ENCODE measurements at regions not wholly inside any gene's neighbourhood (a gene's known extent, or its start where the extent isn't known, plus 50 kb on each side); places are given as distances from the start of the nearest gene placed in this dataset.

DNA sequence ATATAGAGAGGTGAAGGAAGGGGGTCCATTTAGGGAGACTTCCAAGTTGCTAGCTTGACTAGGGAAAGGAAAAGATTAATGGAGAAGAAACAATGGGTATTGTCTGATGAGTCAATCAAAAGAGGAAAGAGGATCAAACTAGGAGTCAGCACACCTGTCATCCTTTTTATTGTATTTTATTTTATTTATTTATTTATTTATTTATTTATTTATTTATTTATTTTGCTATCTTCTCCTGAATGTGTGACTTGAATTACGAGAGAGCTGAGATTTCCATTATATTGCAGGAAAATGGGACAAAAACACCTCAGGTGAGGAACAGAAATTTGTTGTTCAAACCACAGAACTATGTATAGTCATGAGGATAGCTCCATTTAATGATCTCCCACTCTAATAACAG lies 58.9 kb downstream of the NUDT11 start:
- DNase-seq: no peak
- Histone ChIP-seq H3K4me1 (ENCODE audit: control insufficient read depth, insufficient read depth, low read length) (no peaks in the 10 kb centered on the region), H3K9me3 (replicated peaks; ENCODE audit: control insufficient read depth, low read depth, low read length) (no peaks in the 10 kb centered on the region), H3K27me3 (ENCODE audit: control insufficient read depth, insufficient read depth, low read length) (peaks cover 10% of the 10 kb centered on the region), H3K36me3 (ENCODE audit: control insufficient read depth, insufficient read depth, low read length) (no peaks in the 10 kb centered on the region), H3K4me3 (ENCODE audit: low read length) (no peak overlapping the region), H3K27ac (ENCODE audit: low read length) (no peak overlapping the region)
- WGBS (ENCODE audit: insufficient coverage): no CpG with 5 or more reads among the region's 1 CpG

DNA sequence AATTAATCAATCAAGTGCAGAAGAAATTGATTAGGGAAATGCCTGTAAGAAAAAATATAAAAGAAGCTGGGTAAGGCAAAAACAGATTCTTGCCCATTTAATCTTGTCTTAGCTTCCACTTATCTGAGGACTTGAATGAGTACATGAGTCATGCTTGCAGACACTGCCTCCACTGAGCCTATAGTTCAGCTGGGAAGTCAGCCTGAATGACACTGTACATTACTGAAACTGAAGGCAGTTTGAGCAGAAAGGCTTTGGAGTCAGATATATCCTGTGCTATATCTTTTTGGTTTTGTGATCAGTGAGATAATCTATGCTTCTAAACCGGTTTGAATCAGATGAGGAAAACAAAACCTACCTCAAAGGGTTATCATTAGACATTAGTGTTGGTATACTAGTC lies 61.3 kb downstream of the NUDT11 start:
- WGBS (ENCODE audit: insufficient coverage): no CpG with 5 or more reads among the region's 1 CpG
- DNase-seq: no peak
- H3K27me3 ChIP-seq (ENCODE audit: control insufficient read depth, insufficient read depth, low read length): peaks cover 2% of the 10 kb centered on the region
- no peak overlapping the region for H3K4me3 ChIP-seq (ENCODE audit: low read length)
- H3K9me3 ChIP-seq (replicated peaks; ENCODE audit: control insufficient read depth, low read depth, low read length): no peaks in the 10 kb centered on the region
- H3K4me1 ChIP-seq (ENCODE audit: control insufficient read depth, insufficient read depth, low read length): no peaks in the 10 kb centered on the region
- H3K36me3 ChIP-seq (ENCODE audit: control insufficient read depth, insufficient read depth, low read length): no peaks in the 10 kb centered on the region
- H3K27ac ChIP-seq (ENCODE audit: low read length): no peak overlapping the region

DNA sequence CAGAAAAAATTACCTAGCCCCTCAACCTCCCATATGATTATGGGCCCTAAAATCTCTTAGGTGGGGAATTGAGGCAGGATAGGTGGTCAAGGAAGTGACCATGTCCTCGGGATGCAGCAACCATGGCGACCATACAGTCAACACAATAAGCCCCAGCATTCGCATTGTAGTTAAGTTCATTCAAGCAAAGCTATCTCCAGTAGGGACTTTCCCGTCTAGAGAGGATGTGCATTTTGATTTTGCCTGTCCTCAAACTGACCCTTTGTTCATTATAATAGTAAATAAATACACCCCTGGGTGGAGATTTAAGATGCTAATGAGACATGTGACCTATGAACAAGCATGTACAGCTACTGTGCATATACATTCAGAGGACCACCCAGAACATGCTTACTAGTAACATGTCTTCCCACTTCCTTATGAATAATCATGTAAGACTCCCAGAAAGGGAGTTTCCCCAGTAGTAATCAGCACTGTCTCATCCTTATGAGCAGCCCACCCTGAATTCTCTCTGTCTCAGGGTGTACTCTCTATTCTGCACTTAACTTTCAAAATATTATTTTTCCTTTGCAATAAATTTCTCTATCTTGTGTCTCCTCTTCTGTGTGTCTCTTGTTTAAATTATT lies 74.3 kb downstream of the NUDT11 start:
- no peaks in the 10 kb centered on the region for H3K4me1 ChIP-seq (ENCODE audit: control insufficient read depth, insufficient read depth, low read length)
- no CpG with 5 or more reads among the region's 4 CpGs for WGBS (ENCODE audit: insufficient coverage)
- DNase-seq: no peak
- H3K36me3 ChIP-seq (ENCODE audit: control insufficient read depth, insufficient read depth, low read length): no peaks in the 10 kb centered on the region
- H3K4me3 ChIP-seq (ENCODE audit: low read length): no peak overlapping the region
- no peaks in the 10 kb centered on the region for H3K9me3 ChIP-seq (replicated peaks; ENCODE audit: control insufficient read depth, low read depth, low read length)
- H3K27ac ChIP-seq (ENCODE audit: low read length): no peak overlapping the region
- H3K27me3 ChIP-seq (ENCODE audit: control insufficient read depth, insufficient read depth, low read length): peaks cover 10% of the 10 kb centered on the region

DNA sequence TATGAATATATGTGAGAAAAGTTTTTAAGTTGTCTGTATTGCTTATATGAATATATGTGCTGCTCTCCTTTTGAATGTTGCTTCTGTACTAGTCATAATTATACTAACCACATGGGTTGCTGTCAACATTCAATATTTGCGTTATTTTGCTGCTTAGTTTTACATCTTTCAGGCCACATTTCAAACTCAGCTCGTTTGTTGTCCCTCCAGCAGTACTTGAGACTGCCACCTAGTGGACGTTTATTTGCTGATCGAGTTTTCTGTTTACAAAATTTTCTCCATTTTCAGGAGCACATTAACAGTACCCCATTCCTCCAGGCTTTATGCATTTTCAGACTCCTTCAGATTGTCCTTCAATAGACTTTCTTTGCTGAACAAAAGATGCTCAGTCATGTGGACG lies 75.8 kb downstream of the NUDT11 start:
- peaks cover 15% of the 10 kb centered on the region for H3K27me3 ChIP-seq (ENCODE audit: control insufficient read depth, insufficient read depth, low read length)
- DNase-seq: peak; percentile 57
- WGBS (ENCODE audit: insufficient coverage): 0% methylated on average over 3 of the region's 5 CpGs
- no peaks in the 10 kb centered on the region for H3K4me1 ChIP-seq (ENCODE audit: control insufficient read depth, insufficient read depth, low read length)
- no peak overlapping the region for H3K27ac ChIP-seq (ENCODE audit: low read length)
- H3K9me3 ChIP-seq (replicated peaks; ENCODE audit: control insufficient read depth, low read depth, low read length): no peaks in the 10 kb centered on the region
- no peak overlapping the region for H3K4me3 ChIP-seq (ENCODE audit: low read length)
- H3K36me3 ChIP-seq (ENCODE audit: control insufficient read depth, insufficient read depth, low read length): no peaks in the 10 kb centered on the region

DNA sequence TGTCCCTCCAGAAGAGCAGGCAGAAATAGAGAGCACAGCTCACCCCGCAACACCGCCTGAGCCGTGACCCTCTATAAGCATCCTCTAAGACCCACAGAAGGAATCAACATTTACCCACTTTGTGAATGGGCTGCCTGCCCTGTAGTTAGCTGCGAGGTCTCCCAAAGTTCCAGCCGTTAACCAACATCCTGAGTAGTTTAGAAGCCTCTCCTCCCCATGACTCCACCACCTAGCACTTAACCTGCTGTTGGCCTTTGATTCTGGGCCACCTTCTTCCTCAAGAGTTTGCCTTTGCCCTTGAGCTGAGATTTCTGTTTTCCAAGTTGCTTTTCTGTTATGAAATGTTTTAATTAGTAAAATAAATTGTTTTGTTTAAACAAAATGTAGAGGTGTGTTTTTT lies 75.8 kb downstream of the NUDT10 start:
- no peaks in the 10 kb centered on the region for H3K36me3 ChIP-seq (ENCODE audit: control insufficient read depth, insufficient read depth, low read length)
- H3K4me3 ChIP-seq (ENCODE audit: low read length): no peak overlapping the region
- no peaks in the 10 kb centered on the region for H3K4me1 ChIP-seq (ENCODE audit: control insufficient read depth, insufficient read depth, low read length)
- WGBS (ENCODE audit: insufficient coverage): 56% methylated on average over 2 of the region's 5 CpGs
- peaks cover 15% of the 10 kb centered on the region for H3K27me3 ChIP-seq (ENCODE audit: control insufficient read depth, insufficient read depth, low read length)
- no peak for DNase-seq
- no peak overlapping the region for H3K27ac ChIP-seq (ENCODE audit: low read length)
- no peaks in the 10 kb centered on the region for H3K9me3 ChIP-seq (replicated peaks; ENCODE audit: control insufficient read depth, low read depth, low read length)

DNA sequence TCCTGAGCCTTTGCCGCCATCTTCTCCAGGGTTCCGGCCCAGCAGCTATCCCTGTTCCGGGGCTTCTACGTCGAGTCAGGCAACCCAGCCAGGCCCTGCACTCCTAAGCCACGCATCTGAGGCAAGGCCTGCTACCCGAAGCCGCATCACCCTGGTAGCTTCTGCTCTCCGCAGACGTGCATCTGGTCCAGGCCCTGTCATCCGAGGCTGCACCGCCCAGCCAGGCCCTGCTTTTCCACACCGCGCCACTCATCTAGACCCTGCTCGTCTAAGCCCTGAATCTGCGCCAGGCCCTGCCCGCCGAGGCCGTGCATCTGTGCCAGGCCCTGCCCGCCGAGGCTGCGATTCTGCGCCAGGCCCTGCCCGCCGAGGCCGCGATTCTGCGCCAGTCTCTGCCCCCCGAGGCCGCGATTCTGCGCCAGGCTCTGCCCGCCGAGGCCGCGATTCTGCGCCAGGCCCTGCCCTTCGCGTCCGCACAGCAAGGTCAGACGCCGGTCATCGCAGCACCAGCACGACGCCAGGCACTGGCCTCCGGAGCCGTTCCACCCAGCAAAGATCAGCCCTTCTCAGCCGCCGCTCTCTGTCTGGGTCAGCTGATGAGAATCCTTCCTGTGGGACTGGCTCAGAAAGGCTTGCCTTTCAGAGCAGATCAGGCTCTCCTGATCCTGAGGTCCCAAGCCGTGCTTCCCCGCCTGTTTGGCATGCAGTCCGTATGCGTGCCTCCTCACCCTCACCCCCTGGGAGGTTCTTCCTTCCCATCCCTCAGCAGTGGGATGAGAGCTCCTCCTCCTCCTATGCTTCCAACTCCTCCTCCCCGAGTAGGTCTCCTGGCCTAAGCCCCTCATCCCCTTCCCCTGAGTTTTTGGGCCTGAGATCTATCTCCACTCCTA lies 75.1 kb downstream of the NUDT10 start:
- H3K27ac ChIP-seq (ENCODE audit: low read length): no peak overlapping the region
- DNase-seq: no peak
- H3K27me3 ChIP-seq (ENCODE audit: control insufficient read depth, insufficient read depth, low read length): peaks cover 15% of the 10 kb centered on the region
- H3K9me3 ChIP-seq (replicated peaks; ENCODE audit: control insufficient read depth, low read depth, low read length): no peaks in the 10 kb centered on the region
- H3K36me3 ChIP-seq (ENCODE audit: control insufficient read depth, insufficient read depth, low read length): no peaks in the 10 kb centered on the region
- H3K4me3 ChIP-seq (ENCODE audit: low read length): no peak overlapping the region
- 88% methylated on average over 54 of the region's 54 CpGs for WGBS (ENCODE audit: insufficient coverage)
- H3K4me1 ChIP-seq (ENCODE audit: control insufficient read depth, insufficient read depth, low read length): no peaks in the 10 kb centered on the region

DNA sequence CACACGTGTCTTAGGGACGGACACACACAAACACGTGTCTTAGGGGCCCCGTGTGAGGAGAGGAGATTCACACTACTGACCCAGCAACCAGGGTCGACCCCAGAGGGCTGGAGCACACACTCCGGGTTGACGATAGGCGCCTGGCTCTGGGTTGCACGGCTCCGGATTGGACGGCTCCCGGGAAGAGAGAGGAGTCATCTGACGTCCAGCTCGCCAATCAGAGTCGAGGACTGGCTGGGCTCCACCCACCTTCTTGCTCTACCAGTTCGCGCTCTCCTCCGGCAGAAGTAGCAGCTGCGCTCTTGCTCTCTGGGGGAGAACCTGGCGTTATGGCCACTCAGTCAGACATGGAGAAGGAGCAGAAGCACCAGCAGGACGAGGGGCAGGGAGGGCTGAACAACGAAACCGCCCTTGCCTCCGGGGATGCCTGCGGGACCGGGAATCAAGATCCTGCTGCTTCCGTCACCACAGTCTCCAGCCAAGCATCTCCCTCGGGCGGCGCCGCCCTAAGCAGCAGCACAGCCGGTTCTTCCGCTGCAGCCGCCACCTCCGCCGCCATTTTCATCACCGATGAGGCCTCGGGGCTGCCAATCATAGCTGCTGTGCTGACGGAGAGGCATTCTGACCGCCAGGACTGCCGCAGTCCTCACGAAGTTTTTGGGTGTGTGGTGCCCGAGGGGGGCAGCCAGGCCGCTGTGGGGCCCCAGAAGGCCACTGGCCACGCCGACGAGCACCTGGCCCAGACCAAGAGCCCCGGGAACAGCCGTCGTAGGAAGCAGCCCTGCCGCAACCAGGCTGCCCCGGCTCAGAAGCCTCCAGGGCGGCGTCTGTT lies 74.3 kb downstream of the NUDT10 start:
- 89% methylated on average over 53 of the region's 54 CpGs for WGBS (ENCODE audit: insufficient coverage)
- H3K9me3 ChIP-seq (replicated peaks; ENCODE audit: control insufficient read depth, low read depth, low read length): no peaks in the 10 kb centered on the region
- no peak for DNase-seq
- H3K27me3 ChIP-seq (ENCODE audit: control insufficient read depth, insufficient read depth, low read length): peaks cover 19% of the 10 kb centered on the region
- H3K36me3 ChIP-seq (ENCODE audit: control insufficient read depth, insufficient read depth, low read length): no peaks in the 10 kb centered on the region
- H3K4me1 ChIP-seq (ENCODE audit: control insufficient read depth, insufficient read depth, low read length): no peaks in the 10 kb centered on the region
- no peak overlapping the region for H3K27ac ChIP-seq (ENCODE audit: low read length)
- H3K4me3 ChIP-seq (ENCODE audit: low read length): no peak overlapping the region

DNA sequence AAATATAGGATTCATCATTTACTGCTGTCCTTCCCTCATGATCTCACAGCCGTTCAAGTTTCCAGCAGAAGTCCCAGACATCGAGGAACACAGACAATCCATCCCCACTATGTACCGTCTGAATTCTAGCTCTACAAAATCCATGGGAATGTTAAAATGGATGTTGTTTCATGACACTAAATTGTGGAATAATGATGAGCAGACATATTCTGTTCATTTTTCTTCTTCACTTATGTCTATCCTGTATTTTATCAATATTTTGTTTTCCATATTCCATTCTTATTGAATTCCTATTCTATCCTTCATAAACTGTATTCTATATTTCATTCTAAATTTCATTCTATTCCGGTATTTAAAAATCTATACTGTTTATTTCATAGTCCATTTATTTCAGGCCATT lies 71.8 kb downstream of the NUDT10 start:
- no peaks in the 10 kb centered on the region for H3K9me3 ChIP-seq (replicated peaks; ENCODE audit: control insufficient read depth, low read depth, low read length)
- no peak overlapping the region for H3K27ac ChIP-seq (ENCODE audit: low read length)
- H3K4me3 ChIP-seq (ENCODE audit: low read length): no peak overlapping the region
- no peaks in the 10 kb centered on the region for H3K4me1 ChIP-seq (ENCODE audit: control insufficient read depth, insufficient read depth, low read length)
- H3K27me3 ChIP-seq (ENCODE audit: control insufficient read depth, insufficient read depth, low read length): peaks cover 17% of the 10 kb centered on the region
- no peak for DNase-seq
- H3K36me3 ChIP-seq (ENCODE audit: control insufficient read depth, insufficient read depth, low read length): no peaks in the 10 kb centered on the region
- WGBS (ENCODE audit: insufficient coverage): no CpG with 5 or more reads among the region's 4 CpGs

DNA sequence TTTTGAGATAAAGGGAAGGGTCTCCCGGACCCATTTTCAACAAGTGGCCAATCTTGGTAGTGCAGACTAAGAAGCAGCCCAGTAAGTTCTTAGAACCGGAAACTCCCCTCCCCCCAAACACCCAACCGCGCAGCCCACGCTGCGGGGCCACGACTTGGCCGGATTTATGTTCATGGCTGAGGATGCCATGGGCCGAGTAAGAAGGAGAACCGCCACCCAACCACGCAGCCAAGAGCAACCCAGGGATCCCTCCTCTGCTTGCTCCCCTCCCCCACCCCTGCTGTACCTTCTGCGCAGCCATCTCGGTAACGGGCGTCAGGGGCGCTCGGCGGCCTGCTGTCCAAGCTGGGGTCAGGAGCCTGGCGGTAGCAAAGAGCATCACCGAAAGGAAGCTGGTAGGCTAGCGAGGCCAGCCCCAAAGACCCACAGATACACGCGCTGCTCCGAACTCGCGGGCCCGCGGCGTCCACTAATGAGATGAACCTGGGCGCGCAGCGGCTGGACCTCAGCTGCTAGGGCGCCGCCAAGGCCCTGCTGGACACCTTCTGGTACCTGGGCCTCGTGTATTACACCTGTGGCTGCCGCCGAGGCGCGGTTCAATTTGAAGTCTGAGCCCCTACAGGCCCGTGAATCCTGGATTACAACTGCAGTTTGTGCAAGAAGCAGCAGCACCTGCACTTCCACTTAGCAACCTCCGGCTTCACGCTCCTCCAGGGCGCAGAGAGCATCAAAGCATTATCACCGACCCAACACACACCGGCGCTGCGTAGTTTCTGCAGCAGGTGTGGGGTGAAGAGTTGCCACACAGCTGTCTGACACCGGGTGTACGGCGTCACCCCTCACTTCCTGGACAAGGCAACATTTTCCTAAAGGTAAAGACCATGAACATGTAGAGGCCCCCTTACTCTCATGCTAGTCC lies 63.4 kb downstream of the NUDT10 start:
- DNase-seq: peak; percentile 43
- Histone ChIP-seq H3K9me3 (replicated peaks; ENCODE audit: control insufficient read depth, low read depth, low read length) (no peaks in the 10 kb centered on the region), H3K27me3 (ENCODE audit: control insufficient read depth, insufficient read depth, low read length) (peaks cover 16% of the 10 kb centered on the region), H3K4me1 (ENCODE audit: control insufficient read depth, insufficient read depth, low read length) (no peaks in the 10 kb centered on the region), H3K27ac (ENCODE audit: low read length) (no peak overlapping the region), H3K36me3 (ENCODE audit: control insufficient read depth, insufficient read depth, low read length) (no peaks in the 10 kb centered on the region), H3K4me3 (ENCODE audit: low read length) (peak overlapping the region; percentile 44)
- 31% methylated on average over 46 of the region's 50 CpGs for WGBS (ENCODE audit: insufficient coverage)
